ENCODE measurements at regions not wholly inside any gene's neighbourhood (a gene's known extent, or its start where the extent isn't known, plus 50 kb on each side); places are given as distances from the start of the nearest gene placed in this dataset.
"Not testable (repeated sequence)": the region's sequence is repeated elsewhere in the genome, so short reads cannot be mapped to it uniquely, and the experiment has no call there.

- TF ChIP-seq CTCF (conservative IDR thresholded peaks at IDR 0.05); ZFX (IDR thresholded peaks at IDR 0.05): not testable (repeated sequence)
Measured at GRCh38 chr2:153246636-153247035, 231.9 kb downstream of the RPRM start.
